ENCODE measurements at regions not wholly inside any gene's neighbourhood (a gene's known extent, or its start where the extent isn't known, plus 50 kb on each side); places are given as distances from the start of the nearest gene placed in this dataset.

DNA sequence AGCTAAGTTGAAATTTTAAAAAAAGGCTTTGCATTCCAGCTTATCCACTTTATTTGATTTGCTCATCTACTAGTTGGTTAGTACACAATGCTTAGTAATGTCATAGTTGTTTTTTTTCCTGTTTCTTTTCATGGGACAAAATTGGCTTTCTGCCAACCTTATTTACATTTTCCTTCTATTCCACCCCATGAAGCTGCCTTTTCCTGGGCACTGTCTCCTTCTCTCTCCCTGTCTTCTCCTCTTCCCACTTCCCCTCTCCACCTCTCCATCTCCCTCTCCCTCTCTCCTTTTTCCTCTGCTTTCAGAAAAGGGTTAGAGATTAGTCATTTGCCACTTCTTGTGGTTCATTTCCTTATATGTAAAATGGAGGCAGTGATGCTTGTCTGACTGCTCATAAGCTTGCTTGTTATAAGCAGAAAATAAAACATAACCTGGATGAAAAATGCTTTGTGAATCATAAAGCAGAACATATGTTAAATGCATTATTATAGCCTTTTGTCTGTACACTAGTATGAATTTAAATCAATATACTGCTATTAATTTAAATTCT lies 181.9 kb downstream of the CEP135 start:
- no peaks in the 10 kb centered on the region for H3K27me3 ChIP-seq (ENCODE audit: insufficient read depth, low read length, poor library complexity)
- H3K23ac ChIP-seq (ENCODE audit: low read length), result no peak overlapping the region
- no peak overlapping the region for H3K18ac ChIP-seq (ENCODE audit: low read length)
- no peaks in the 10 kb centered on the region for H3K79me2 ChIP-seq (ENCODE audit: control insufficient read depth, insufficient read depth, low read length)
- DNase-seq, result no peak
- no peak overlapping the region for H2BK5ac ChIP-seq (ENCODE audit: low read length)
- no peak overlapping the region for H2AK5ac ChIP-seq (ENCODE audit: low read length)
- no peak overlapping the region for H4K5ac ChIP-seq (ENCODE audit: low read length)
- no peak overlapping the region for H3K9ac ChIP-seq (ENCODE audit: low read length)
- H3K4me2 ChIP-seq (ENCODE audit: low read length), result no peak overlapping the region
- H3K79me1 ChIP-seq (ENCODE audit: low read length), result peaks cover 2% of the 10 kb centered on the region
- no peak overlapping the region for H3K56ac ChIP-seq (ENCODE audit: low read length)
- H3K36me3 ChIP-seq (ENCODE audit: control insufficient read depth, insufficient read depth, low read length), result no peaks in the 10 kb centered on the region
- no peak overlapping the region for H4K8ac ChIP-seq (ENCODE audit: low read depth, low read length)
- H2BK15ac ChIP-seq (replicated peaks; ENCODE audit: low read depth), result no peak overlapping the region
- no peak overlapping the region for H2BK120ac ChIP-seq (ENCODE audit: low read depth, low read length)
- H3K4me1 ChIP-seq (ENCODE audit: control insufficient read depth, low read depth, low read length), result peaks cover 4% of the 10 kb centered on the region
- no peak overlapping the region for H3K4me3 ChIP-seq (ENCODE audit: low read length)
- no peak overlapping the region for H3K27ac ChIP-seq (ENCODE audit: low read depth, low read length)
- H3K4ac ChIP-seq (ENCODE audit: low read depth, low read length), result no peak overlapping the region

DNA sequence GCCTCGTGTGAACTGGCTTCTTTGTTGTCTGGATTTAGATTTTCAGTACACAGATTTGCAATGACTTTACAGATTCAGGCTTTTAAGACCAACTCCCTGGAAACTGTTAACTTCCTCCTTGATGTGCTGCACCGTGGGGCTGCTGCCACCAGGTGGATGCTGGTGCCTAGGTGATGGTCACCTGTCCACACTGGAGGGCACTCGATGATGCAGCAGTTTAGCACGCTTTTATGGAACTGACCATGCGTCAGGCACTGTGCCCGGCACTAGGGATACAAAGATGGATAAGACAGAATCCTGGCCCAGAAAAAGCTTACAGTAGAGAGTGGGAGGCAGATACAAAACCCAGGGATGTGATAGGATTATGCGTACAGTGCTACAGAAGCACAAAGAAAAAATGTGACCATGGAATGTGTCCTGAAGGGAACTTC lies 180.7 kb downstream of the CEP135 start:
- no peak overlapping the region for H3K18ac ChIP-seq (ENCODE audit: low read length)
- H2AK5ac ChIP-seq (ENCODE audit: low read length), result no peak overlapping the region
- DNase-seq, result peak; percentile 81
- H4K5ac ChIP-seq (ENCODE audit: low read length), result no peak overlapping the region
- no peaks in the 10 kb centered on the region for H3K36me3 ChIP-seq (ENCODE audit: control insufficient read depth, insufficient read depth, low read length)
- H2BK5ac ChIP-seq (ENCODE audit: low read length), result no peak overlapping the region
- H4K8ac ChIP-seq (ENCODE audit: low read depth, low read length), result no peak overlapping the region
- peaks cover 2% of the 10 kb centered on the region for H3K79me1 ChIP-seq (ENCODE audit: low read length)
- peaks cover 4% of the 10 kb centered on the region for H3K4me1 ChIP-seq (ENCODE audit: control insufficient read depth, low read depth, low read length)
- H3K79me2 ChIP-seq (ENCODE audit: control insufficient read depth, insufficient read depth, low read length), result no peaks in the 10 kb centered on the region
- no peak overlapping the region for H3K23ac ChIP-seq (ENCODE audit: low read length)
- no peaks in the 10 kb centered on the region for H3K27me3 ChIP-seq (ENCODE audit: insufficient read depth, low read length, poor library complexity)
- no peak overlapping the region for H3K9ac ChIP-seq (ENCODE audit: low read length)
- H3K56ac ChIP-seq (ENCODE audit: low read length), result no peak overlapping the region
- WGBS (ENCODE audit: extremely low coverage, insufficient coverage, low lambda C conversion rate), result no CpG with 5 or more reads among the region's 7 CpGs
- no peak overlapping the region for H2BK15ac ChIP-seq (replicated peaks; ENCODE audit: low read depth)
- H3K27ac ChIP-seq (ENCODE audit: low read depth, low read length), result no peak overlapping the region
- H3K4me2 ChIP-seq (ENCODE audit: low read length), result no peak overlapping the region
- H3K4me3 ChIP-seq (ENCODE audit: low read length), result no peak overlapping the region
- no peak overlapping the region for H3K4ac ChIP-seq (ENCODE audit: low read depth, low read length)
- H2BK120ac ChIP-seq (ENCODE audit: low read depth, low read length), result no peak overlapping the region

DNA sequence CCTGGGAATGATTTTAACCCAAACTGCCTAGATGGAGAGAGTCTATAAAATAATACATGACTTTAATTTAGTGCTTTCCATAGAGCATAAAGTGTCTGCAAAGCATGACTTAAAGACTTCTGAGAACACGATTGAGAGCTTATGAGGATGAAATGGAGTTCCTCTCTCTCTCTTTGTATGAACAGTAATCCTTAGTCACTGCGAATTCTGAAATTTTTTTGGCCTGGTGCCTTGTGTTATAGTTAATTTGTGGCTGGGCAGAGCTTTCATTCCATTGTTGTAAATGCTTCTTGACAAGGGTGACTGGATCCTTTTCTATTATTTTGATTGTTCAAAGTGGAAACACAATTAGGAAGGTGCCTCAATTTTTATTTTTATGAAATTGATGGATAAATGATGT lies 179.5 kb downstream of the CEP135 start:
- no peak overlapping the region for H3K4me2 ChIP-seq (ENCODE audit: low read length)
- no peak overlapping the region for H3K27ac ChIP-seq (ENCODE audit: low read depth, low read length)
- no peak overlapping the region for H4K8ac ChIP-seq (ENCODE audit: low read depth, low read length)
- H3K9ac ChIP-seq (ENCODE audit: low read length), result no peak overlapping the region
- H4K5ac ChIP-seq (ENCODE audit: low read length), result no peak overlapping the region
- H2AK5ac ChIP-seq (ENCODE audit: low read length), result no peak overlapping the region
- H3K4me3 ChIP-seq (ENCODE audit: low read length), result no peak overlapping the region
- peaks cover 2% of the 10 kb centered on the region for H3K79me1 ChIP-seq (ENCODE audit: low read length)
- no peaks in the 10 kb centered on the region for H3K27me3 ChIP-seq (ENCODE audit: insufficient read depth, low read length, poor library complexity)
- H2BK15ac ChIP-seq (replicated peaks; ENCODE audit: low read depth), result no peak overlapping the region
- H3K79me2 ChIP-seq (ENCODE audit: control insufficient read depth, insufficient read depth, low read length), result no peaks in the 10 kb centered on the region
- no CpG with 5 or more reads among the region's 2 CpGs for WGBS (ENCODE audit: extremely low coverage, insufficient coverage, low lambda C conversion rate)
- H3K36me3 ChIP-seq (ENCODE audit: control insufficient read depth, insufficient read depth, low read length), result no peaks in the 10 kb centered on the region
- H3K23ac ChIP-seq (ENCODE audit: low read length), result no peak overlapping the region
- H3K4ac ChIP-seq (ENCODE audit: low read depth, low read length), result no peak overlapping the region
- no peak for DNase-seq
- no peak overlapping the region for H3K18ac ChIP-seq (ENCODE audit: low read length)
- H2BK120ac ChIP-seq (ENCODE audit: low read depth, low read length), result no peak overlapping the region
- H3K4me1 ChIP-seq (ENCODE audit: control insufficient read depth, low read depth, low read length), result no peaks in the 10 kb centered on the region
- H3K56ac ChIP-seq (ENCODE audit: low read length), result no peak overlapping the region
- no peak overlapping the region for H2BK5ac ChIP-seq (ENCODE audit: low read length)

DNA sequence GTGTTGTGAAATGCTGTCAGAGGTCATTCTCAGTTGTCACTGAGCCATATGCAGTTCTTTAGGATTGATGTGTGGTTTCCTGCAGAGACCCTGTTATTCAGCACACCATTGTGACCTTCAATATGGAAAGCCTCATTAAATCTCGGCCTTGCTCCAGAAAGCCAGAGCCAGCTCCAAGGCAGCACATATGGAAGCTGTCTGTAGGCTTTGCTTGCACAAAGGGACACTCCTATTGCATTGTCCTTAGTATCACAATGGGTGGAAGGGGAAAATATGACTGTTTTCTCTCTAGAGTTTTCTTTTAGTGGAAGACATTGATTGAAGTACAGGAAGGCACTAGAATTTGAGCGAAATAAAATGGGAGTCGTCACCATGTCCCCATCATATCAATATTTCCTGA lies 179.0 kb downstream of the CEP135 start:
- Histone ChIP-seq H3K4ac (ENCODE audit: low read depth, low read length) (no peak overlapping the region), H3K79me1 (ENCODE audit: low read length) (peaks cover 2% of the 10 kb centered on the region), H2AK5ac (ENCODE audit: low read length) (no peak overlapping the region), H3K18ac (ENCODE audit: low read length) (no peak overlapping the region), H3K27ac (ENCODE audit: low read depth, low read length) (no peak overlapping the region), H3K79me2 (ENCODE audit: control insufficient read depth, insufficient read depth, low read length) (no peaks in the 10 kb centered on the region), H3K27me3 (ENCODE audit: insufficient read depth, low read length, poor library complexity) (no peaks in the 10 kb centered on the region), H3K56ac (ENCODE audit: low read length) (no peak overlapping the region), H3K4me2 (ENCODE audit: low read length) (no peak overlapping the region), H2BK120ac (ENCODE audit: low read depth, low read length) (no peak overlapping the region), H3K36me3 (ENCODE audit: control insufficient read depth, insufficient read depth, low read length) (no peaks in the 10 kb centered on the region), H4K5ac (ENCODE audit: low read length) (no peak overlapping the region), H3K4me3 (ENCODE audit: low read length) (no peak overlapping the region), H3K4me1 (ENCODE audit: control insufficient read depth, low read depth, low read length) (no peaks in the 10 kb centered on the region), H3K9ac (ENCODE audit: low read length) (no peak overlapping the region), H4K8ac (ENCODE audit: low read depth, low read length) (no peak overlapping the region), H2BK15ac (replicated peaks; ENCODE audit: low read depth) (no peak overlapping the region), H2BK5ac (ENCODE audit: low read length) (no peak overlapping the region), H3K23ac (ENCODE audit: low read length) (no peak overlapping the region)
- no peak for DNase-seq
- no CpG with 5 or more reads among the region's 3 CpGs for WGBS (ENCODE audit: extremely low coverage, insufficient coverage, low lambda C conversion rate)

DNA sequence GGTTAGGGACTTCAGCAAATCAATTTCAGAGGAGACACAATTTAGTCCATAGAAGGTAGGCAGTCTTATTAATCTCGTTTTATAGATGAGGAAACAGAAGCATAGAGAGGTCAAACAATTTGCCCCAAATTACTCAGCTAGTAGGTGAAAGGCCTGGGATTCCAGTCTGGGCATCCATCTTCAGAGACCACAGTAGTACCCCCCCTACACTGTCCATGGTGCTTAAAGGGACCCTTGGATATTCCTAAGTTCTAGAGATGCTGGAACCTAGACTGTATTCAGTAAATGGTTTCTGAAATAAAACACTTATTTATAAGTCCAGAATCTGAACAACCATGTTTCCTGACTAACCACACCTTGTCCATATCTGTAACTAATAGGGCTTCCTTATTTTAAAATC lies 174.8 kb downstream of the CEP135 start:
- Histone ChIP-seq H2BK15ac (replicated peaks; ENCODE audit: low read depth) (no peak overlapping the region), H2BK5ac (ENCODE audit: low read length) (no peak overlapping the region), H3K9ac (ENCODE audit: low read length) (no peak overlapping the region), H3K36me3 (ENCODE audit: control insufficient read depth, insufficient read depth, low read length) (no peaks in the 10 kb centered on the region), H3K27me3 (ENCODE audit: insufficient read depth, low read length, poor library complexity) (no peaks in the 10 kb centered on the region), H3K4me2 (ENCODE audit: low read length) (no peak overlapping the region), H3K23ac (ENCODE audit: low read length) (no peak overlapping the region), H3K4ac (ENCODE audit: low read depth, low read length) (no peak overlapping the region), H2AK5ac (ENCODE audit: low read length) (no peak overlapping the region), H4K8ac (ENCODE audit: low read depth, low read length) (no peak overlapping the region), H3K4me1 (ENCODE audit: control insufficient read depth, low read depth, low read length) (no peaks in the 10 kb centered on the region), H3K56ac (ENCODE audit: low read length) (no peak overlapping the region), H3K27ac (ENCODE audit: low read depth, low read length) (no peak overlapping the region), H3K18ac (ENCODE audit: low read length) (no peak overlapping the region), H4K5ac (ENCODE audit: low read length) (no peak overlapping the region), H3K79me2 (ENCODE audit: control insufficient read depth, insufficient read depth, low read length) (no peaks in the 10 kb centered on the region), H3K4me3 (ENCODE audit: low read length) (no peak overlapping the region), H3K79me1 (ENCODE audit: low read length) (no peaks in the 10 kb centered on the region), H2BK120ac (ENCODE audit: low read depth, low read length) (no peak overlapping the region)
- WGBS (ENCODE audit: extremely low coverage, insufficient coverage, low lambda C conversion rate), result no CpG with 5 or more reads among the region's 1 CpG
- no peak for DNase-seq

DNA sequence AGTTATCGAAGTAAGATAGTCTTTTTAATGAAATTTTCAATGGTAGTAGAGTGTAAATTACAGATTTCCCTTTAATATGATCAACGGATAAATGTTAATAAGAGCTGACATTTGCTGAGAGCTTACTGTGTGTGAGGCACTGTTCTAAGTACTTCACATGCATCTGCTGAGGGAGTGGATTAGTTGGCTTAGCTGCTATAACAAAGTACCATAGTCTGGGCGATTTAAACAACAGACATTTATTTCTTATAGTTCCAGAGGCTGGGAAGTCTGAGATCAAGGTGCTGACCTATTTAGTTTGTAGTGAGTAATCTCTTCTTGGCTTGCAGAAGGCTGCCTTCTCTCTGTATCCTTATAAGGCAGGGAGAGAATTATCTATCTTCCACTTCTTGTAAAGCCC lies 174.3 kb downstream of the CEP135 start:
- Histone ChIP-seq H3K4ac (ENCODE audit: low read depth, low read length) (no peak overlapping the region), H4K5ac (ENCODE audit: low read length) (no peak overlapping the region), H3K23ac (ENCODE audit: low read length) (no peak overlapping the region), H3K4me2 (ENCODE audit: low read length) (no peak overlapping the region), H3K4me3 (ENCODE audit: low read length) (no peak overlapping the region), H3K79me1 (ENCODE audit: low read length) (no peaks in the 10 kb centered on the region), H3K18ac (ENCODE audit: low read length) (no peak overlapping the region), H2AK5ac (ENCODE audit: low read length) (no peak overlapping the region), H3K36me3 (ENCODE audit: control insufficient read depth, insufficient read depth, low read length) (no peaks in the 10 kb centered on the region), H4K8ac (ENCODE audit: low read depth, low read length) (no peak overlapping the region), H3K4me1 (ENCODE audit: control insufficient read depth, low read depth, low read length) (no peaks in the 10 kb centered on the region), H2BK15ac (replicated peaks; ENCODE audit: low read depth) (no peak overlapping the region), H3K27me3 (ENCODE audit: insufficient read depth, low read length, poor library complexity) (no peaks in the 10 kb centered on the region), H3K79me2 (ENCODE audit: control insufficient read depth, insufficient read depth, low read length) (no peaks in the 10 kb centered on the region), H3K27ac (ENCODE audit: low read depth, low read length) (no peak overlapping the region), H3K56ac (ENCODE audit: low read length) (no peak overlapping the region), H3K9ac (ENCODE audit: low read length) (no peak overlapping the region), H2BK120ac (ENCODE audit: low read depth, low read length) (no peak overlapping the region), H2BK5ac (ENCODE audit: low read length) (no peak overlapping the region)
- WGBS (ENCODE audit: extremely low coverage, insufficient coverage, low lambda C conversion rate), result 100% methylated on average over 1 of the region's 3 CpGs
- DNase-seq, result no peak
